Heart right ventricle (tissue), 16 donors: ENCODE measurements at regions not wholly inside any gene's neighbourhood (a gene's known extent, or its start where the extent isn't known, plus 50 kb on each side); places are given as distances from the start of the nearest gene placed in this dataset.

Source experiments
- ATAC-seq, 8 donors: fragments of 200-7000 bp; cut with Tn5 transposase; one replicate each; pipeline ENCODE4 v1.9.1; 2020; ENCODE audit warnings: mild to moderate bottlenecking in 8 of 8, moderate library complexity in 8 of 8, moderate number of reproducible peaks in 1 of 8
- DNase-seq, 2 donors: peaks; one replicate each; pipeline ENCODE4 v3.0.0-alpha.2; 2020
- H3K27ac ChIP-seq, 10 donors: fragments of 200-600 bp; sonication (generic) in 2 of 10; one replicate each; pipeline versions ENCODE4 v1.5.0 to v1.8.0; 2020 to 2022; ENCODE audit warnings: mild to moderate bottlenecking in 3 of 10
- H3K27me3 ChIP-seq, 7 donors: fragments of 200-600 bp; one replicate each; pipeline ENCODE4 v1.8.0; 2021 to 2022; ENCODE audit warnings: mild to moderate bottlenecking in 2 of 7
- H3K36me3 ChIP-seq, 9 donors: fragments of 200-600 bp; sonication (generic) in 1 of 9; one replicate each; pipeline versions ENCODE4 v1.5.0 to v1.8.0; 2020 to 2022; ENCODE audit warnings: mild to moderate bottlenecking in 2 of 9
- H3K4me1 ChIP-seq, 9 donors: fragments of 200-600 bp; sonication (generic) in 1 of 9; one replicate each; pipeline versions ENCODE4 v1.5.0 to v1.8.0; 2020 to 2022; ENCODE audit warnings: mild to moderate bottlenecking in 4 of 9
- H3K4me3 ChIP-seq, 10 donors: fragments of 200-600 bp; sonication (generic) in 2 of 10; one replicate each; pipeline versions ENCODE4 v1.5.0 to v1.8.0; 2020 to 2022; ENCODE audit warnings: mild to moderate bottlenecking in 7 of 10, moderate library complexity in 2 of 10
- H3K9me3 ChIP-seq, 11 donors: fragments of 200-600 bp in 10 of 11; sonication (generic) in 2 of 11; one replicate each; pipeline versions ENCODE4 v1.5.0 to v1.8.0; 2013 to 2022; ENCODE audit warnings: mild to moderate bottlenecking in 2 of 11, control low read depth in 1 of 11, moderate library complexity in 1 of 11
- CTCF ChIP-seq, 9 donors: fragments of 200-600 bp; sonication (generic) in 2 of 9; IDR thresholded peaks; one replicate each; pipeline versions ENCODE4 v1.5.0 to v1.8.0; 2021 to 2022; ENCODE audit warnings: antibody characterized with exemption in 9 of 9, mild to moderate bottlenecking in 5 of 9, moderate library complexity in 1 of 9
- WGBS, 2 donors: extraction: QIAGEN DNeasy Blood & Tissue Kit; methylation state at CpG; one replicate each; pipeline ENCODE4 v1.1.7; 2013; ENCODE audit warnings: inconsistent platforms in 1 of 2; 5-methylcytosine and 5-hydroxymethylcytosine counted together
- intact Hi-C, 10 donors: fragments of 100-400 bp; cut with DNase I; formaldehyde crosslinking; loops; one replicate each; pipeline versions ENCODE4 v1.11.1 to v1.14.2; 2022
- donor health status: Arrhythmogenic right ventricular cardiomyopathy.
- donor health status: ischemic (EF 13 %, LVEDD 7.1; RV severe dilation, severe dysfunction).
- donor health status: healthy with polysubstance abuse.
- donor health status: DM: no; HTN: yes; CAD: no.
- donor health status: DM: no; HTN: no; CAD: no.
- donor health status: ischemic (EF 25% LVEDD 6.9; RV normal size, moderate dysfunction).
- donor health status: ischemic (EF 25% LVEDD 5.7; RV mildly dilated, moderate dysfunction).
- donor health status: healthy.
- donor health status: DM: yes; HTN: yes; CAD: no.
- donor health status: Ischemic cardiomyopathy.
- donor health status: ischemic (EF 35%, LVEDD 5.7; RV mildly dilated, moderate dysfunction).
- donor health status: nonischemic (EF 11% LVEDD 7.7; RV severe dilation, severe dysfunction).
- donor health status: DM: yes; HTN: yes; CAD: no.
- donor health status: PGD.
- donor health status: ischemic (EF 29% LVEDD 5.4; RV normal size, mild dysfunction).
- donor health status: nonischemic (EF 23%, LVEDD 6.1; RV moderate dilation, normal function).

DNA sequence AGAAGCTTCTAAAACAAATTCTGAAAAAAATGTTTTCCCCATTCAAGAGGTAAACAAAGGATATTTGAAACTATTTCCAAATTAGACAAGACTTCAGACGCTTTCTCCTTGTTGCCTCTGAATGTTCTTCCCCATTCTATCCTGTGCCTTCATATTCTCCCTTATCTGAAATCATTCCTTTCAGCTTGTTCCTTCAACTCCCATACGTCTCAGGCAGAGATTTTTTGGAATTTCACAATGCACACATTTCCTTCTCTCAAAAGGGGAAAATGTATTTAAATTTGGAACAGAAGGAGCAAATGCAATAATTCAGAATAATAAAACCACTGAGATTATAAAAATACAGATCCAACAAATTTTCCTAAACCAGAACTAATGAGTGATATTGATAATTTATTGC is 198.7 kb upstream of the IVNS1ABP start:
- DNase-seq = no peak
- intact Hi-C loops = no loop called here
- no peak overlapping the region for H3K27ac ChIP-seq
- no peak overlapping the region for H3K4me3 ChIP-seq
- H3K4me1 ChIP-seq = peaks cover 0 to 3% (median 0%) of the 10 kb centered on the region in 9 donors
- 83 to 84% methylated on average over 2 of the region's 2 CpGs for WGBS, 2 donors
- ATAC-seq = no peak
- H3K9me3 ChIP-seq = peaks cover 0 to 31% (median 0%) of the 10 kb centered on the region in 11 donors
- TF ChIP-seq CTCF (IDR thresholded peaks at IDR 0.05) = no peak
- no peaks in the 10 kb centered on the region for H3K27me3 ChIP-seq
- no peaks in the 10 kb centered on the region for H3K36me3 ChIP-seq

GRCh38 chr1:185514311-185514710 is 197.3 kb upstream of the IVNS1ABP start:
- no peak overlapping the region for H3K27ac ChIP-seq
- intact Hi-C loops = no loop called here

DNA sequence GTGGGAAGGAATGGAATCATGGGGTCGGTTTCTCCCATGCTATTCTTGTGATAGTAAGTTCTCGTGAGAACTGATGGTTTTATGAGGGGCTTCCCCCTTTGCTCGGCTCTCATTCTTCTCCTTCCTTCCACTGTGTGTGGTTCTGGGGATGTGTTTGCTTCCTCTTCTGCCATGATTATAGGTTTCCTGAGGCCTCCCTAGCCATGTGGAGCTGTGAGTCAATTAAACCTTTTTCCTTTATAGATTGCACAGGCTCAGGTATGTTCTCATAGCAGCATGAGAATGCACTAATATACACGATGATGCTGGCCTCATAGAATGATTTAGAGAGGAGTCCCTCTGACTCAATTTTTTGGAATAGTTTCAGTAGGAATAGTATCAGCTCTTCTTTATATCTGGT is 195.4 kb upstream of the IVNS1ABP start:
- no peaks in the 10 kb centered on the region for H3K27me3 ChIP-seq
- intact Hi-C loops = no loop called here
- no peak for ATAC-seq

More at GRCh38 chr1:185514311-185514710, 197.3 kb upstream of the IVNS1ABP start:
- Histone ChIP-seq H3K36me3 (no peaks in the 10 kb centered on the region), H3K4me3 (no peak overlapping the region), H3K4me1 (no peaks in the 10 kb centered on the region), H3K27me3 (no peaks in the 10 kb centered on the region), H3K9me3 (peaks cover 0 to 30% (median 0%) of the 10 kb centered on the region in 11 donors)
- no peak for ATAC-seq
- no peak for TF ChIP-seq CTCF (IDR thresholded peaks at IDR 0.05)
- DNase-seq = no peak

DNA sequence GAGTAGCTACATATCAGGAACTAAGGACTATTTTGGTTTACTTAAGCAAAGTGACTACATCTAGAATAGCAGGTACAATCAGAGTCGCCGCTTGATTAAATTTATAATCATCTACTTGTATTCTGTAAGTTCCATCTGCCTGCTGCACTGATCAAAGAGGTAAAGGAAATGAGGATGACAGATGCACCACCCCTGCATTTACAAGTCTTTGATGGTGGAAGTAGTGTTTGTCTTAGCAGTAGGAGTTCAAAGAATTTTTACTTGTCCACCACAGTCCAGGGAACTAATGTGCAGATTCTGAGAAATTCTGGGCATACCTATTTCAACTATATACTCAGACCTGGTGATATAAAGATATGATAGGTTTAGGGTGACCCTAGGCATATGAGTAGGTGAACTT is 184.1 kb upstream of the IVNS1ABP start:
- intact Hi-C loops = loop anchor here in 1 of 10 donors (10.0 kb wide), 1 partner anchor 476 kb away; no protein-coding TSS in a partner anchor
- Histone ChIP-seq H3K4me1 (no peaks in the 10 kb centered on the region), H3K27me3 (no peaks in the 10 kb centered on the region), H3K27ac (no peak overlapping the region), H3K36me3 (no peaks in the 10 kb centered on the region), H3K9me3 (peaks cover 0 to 9% (median 4%) of the 10 kb centered on the region in 11 donors), H3K4me3 (no peak overlapping the region)
- WGBS, 2 donors = 97 to 98% methylated on average over 2 of the region's 2 CpGs
- DNase-seq = no peak
- TF ChIP-seq CTCF (IDR thresholded peaks at IDR 0.05) = no peak
- no peak for ATAC-seq

More for the DNA sequence above, 195.4 kb upstream of the IVNS1ABP start:
- H3K4me1 ChIP-seq = no peaks in the 10 kb centered on the region
- peaks cover 0 to 12% (median 0%) of the 10 kb centered on the region in 11 donors for H3K9me3 ChIP-seq
- H3K27ac ChIP-seq = no peak overlapping the region
- WGBS, 2 donors = 75 to 82% methylated on average over 4 of the region's 4 CpGs
- TF ChIP-seq CTCF (IDR thresholded peaks at IDR 0.05) = no peak
- DNase-seq = no peak
- no peaks in the 10 kb centered on the region for H3K36me3 ChIP-seq
- H3K4me3 ChIP-seq = no peak overlapping the region
